ENCODE measurements at regions not wholly inside any gene's neighbourhood (a gene's known extent, or its start where the extent isn't known, plus 50 kb on each side); places are given as distances from the start of the nearest gene placed in this dataset.

DNA sequence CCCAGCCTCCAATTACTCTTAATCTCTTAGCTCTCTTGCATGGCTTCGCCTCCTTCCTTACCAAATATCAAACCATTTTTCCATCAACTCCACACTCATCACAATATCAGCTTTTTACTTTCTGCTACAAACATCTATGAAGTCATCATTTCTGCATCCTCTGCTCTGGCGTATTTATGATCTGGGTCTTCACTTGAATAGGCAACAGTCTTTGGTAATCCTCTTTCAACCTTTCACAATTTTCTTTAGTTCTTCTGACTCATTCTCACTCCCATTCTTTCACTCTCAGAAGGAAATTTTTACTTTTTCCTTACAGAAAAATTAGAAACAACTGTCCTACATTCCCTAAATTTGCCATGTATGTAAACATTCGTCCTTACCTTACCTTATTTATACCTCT, 522.4 kb downstream of the HDGFL1 start:
- no peak overlapping the region for H3K9ac ChIP-seq (ENCODE audit: low read depth, low read length)
- H3K9me3 ChIP-seq (ENCODE audit: control insufficient read depth, insufficient read depth, low read length) = 0 out of 2 replicates have a peak, but pooled peaks cover 2% of the 10 kb centered on the region
- POLR2A ChIA-PET (ENCODE audit: unreplicated experiment) = no interaction called here
- no peak overlapping the region for H3K4me3 ChIP-seq (ENCODE audit: insufficient read depth, low read depth, low read length)
- H3K18ac ChIP-seq (ENCODE audit: low read depth, low read length) = no peak overlapping the region
- ATAC-seq (ENCODE audit: low read depth) (no peak), DNase-seq (peak; percentile 60)
- TF ChIP-seq CEBPB (IDR thresholded peaks at IDR 0.05; ENCODE audit: low read depth, low read length) (peak; percentile 61; the same call in 1 of the 2 replicates), RFX5 (IDR thresholded peaks at IDR 0.05; ENCODE audit: low read depth, low read length) (no peak)
- CTCF ChIA-PET = interaction anchor here (0.6 kb wide), 1 partner anchor 621 kb away, joined by 3 read pairs; no protein-coding TSS in a partner anchor
- H2AK9ac ChIP-seq (replicated peaks; ENCODE audit: low read depth, low read length, poor library complexity) = no peak overlapping the region
- no peak overlapping the region for H2BK5ac ChIP-seq (ENCODE audit: low read depth, low read length, poor library complexity, severe bottlenecking)
- H3K79me1 ChIP-seq (ENCODE audit: low read depth in 1 of 2, low read length in 2 of 2) = no peaks in the 10 kb centered on the region
- BruUV-seq (replicated peaks) = no TSS peak
- H2AFZ ChIP-seq (replicated peaks; ENCODE audit: low read length, poor library complexity) = no peak overlapping the region
- H2BK20ac ChIP-seq (ENCODE audit: low read depth, low read length) = no peak overlapping the region
- no peak overlapping the region for H2AK5ac ChIP-seq (ENCODE audit: low read depth, low read length)
- in situ Hi-C loops (cut with MboI; ENCODE audit: low sequenced_read_pairs) = no loop called here
- no peak overlapping the region for H3K56ac ChIP-seq (ENCODE audit: extremely low read depth, insufficient read depth, low read length)
- no peak overlapping the region for H3K4ac ChIP-seq (ENCODE audit: low read depth, low read length)
- no peaks in the 10 kb centered on the region for H3K9me1 ChIP-seq (ENCODE audit: insufficient read depth, low read length)
- H3K14ac ChIP-seq (replicated peaks; ENCODE audit: low read depth, low read length) = no peak overlapping the region
- no peaks in the 10 kb centered on the region for H3K27me3 ChIP-seq (ENCODE audit: control insufficient read depth, insufficient read depth, low read length)
- H4K20me1 ChIP-seq (ENCODE audit: insufficient read depth, low read length) = no peaks in the 10 kb centered on the region
- no peak overlapping the region for H3K23ac ChIP-seq (ENCODE audit: low read depth, low read length)
- intact Hi-C loops (cut with micrococcal nuclease) = no loop called here
- dilution Hi-C loops (cut with HindIII; ENCODE audit: low sequenced_read_pairs, unreplicated experiment) = no loop called here
- H2BK15ac ChIP-seq (ENCODE audit: low read depth, low read length) = no peak overlapping the region
- H4K91ac ChIP-seq (ENCODE audit: insufficient read depth, low read depth, low read length) = no peak overlapping the region
- no peak overlapping the region for H3K4me2 ChIP-seq (ENCODE audit: low read depth, low read length)
- no peak overlapping the region for H2BK120ac ChIP-seq (ENCODE audit: low read depth, low read length)
- WGBS, 2 experiments (ENCODE audit: extremely low coverage in 2 of 2, insufficient read length in 1 of 2) = 51 to 100% methylated on average over 1 to 2 of the region's 3 CpGs
- no peaks in the 10 kb centered on the region for H3K36me3 ChIP-seq (ENCODE audit: control insufficient read depth, insufficient read depth, low read length)
- H4K8ac ChIP-seq (ENCODE audit: low read depth in 2 of 2, low read length in 2 of 2) = no peak overlapping the region
- H3K4me1 ChIP-seq (ENCODE audit: control insufficient read depth, insufficient read depth, low read length) = no peaks in the 10 kb centered on the region
- no peak overlapping the region for H4K5ac ChIP-seq (ENCODE audit: low read depth, low read length)
- no peak overlapping the region for H3K27ac ChIP-seq (ENCODE audit: insufficient read depth, low read length)
